H9 (cell line): ENCODE measurements at regions not wholly inside any gene's neighbourhood (a gene's known extent, or its start where the extent isn't known, plus 50 kb on each side); places are given as distances from the start of the nearest gene placed in this dataset.

ENCODE experiments used
- DNase-seq: peaks from one replicate; pipeline ENCODE4 v3.0.0-alpha.2; 2017
- H2AFZ ChIP-seq: one replicate; pipeline ENCODE4 v1.6.1; 2013; ENCODE audit warnings: mild to moderate bottlenecking, low read length, control low read depth, moderate library complexity
- H2AK5ac ChIP-seq: 2 replicates; pipeline ENCODE4 v1.6.1; 2013; ENCODE audit warnings: low read length, control low read depth, mixed read lengths; ENCODE audit not compliant: insufficient read length
- H2BK120ac ChIP-seq: one replicate; pipeline ENCODE4 v1.6.1; 2013; ENCODE audit warnings: low read depth, mild to moderate bottlenecking, low read length, control low read depth, inconsistent platforms; ENCODE audit not compliant: poor library complexity, severe bottlenecking
- H2BK12ac ChIP-seq: 2 replicates; pipeline ENCODE4 v1.6.1; 2013; ENCODE audit warnings: low read length, control low read depth, mixed read lengths, low read depth; ENCODE audit not compliant: insufficient read length
- H2BK15ac ChIP-seq: 2 replicates; pipeline ENCODE4 v1.6.1; 2013; ENCODE audit warnings: low read depth, low read length, control low read depth
- H2BK20ac ChIP-seq: one replicate; pipeline ENCODE4 v1.6.1; 2013; ENCODE audit warnings: low read depth, mild to moderate bottlenecking, low read length, control low read depth, inconsistent platforms; ENCODE audit not compliant: poor library complexity, severe bottlenecking
- H2BK5ac ChIP-seq: 2 replicates; pipeline ENCODE4 v1.6.1; 2013; ENCODE audit warnings: low read length, control low read depth, mixed read lengths; ENCODE audit not compliant: insufficient read length
- H3K14ac ChIP-seq: 2 replicates; pipeline ENCODE4 v1.6.1; 2013; ENCODE audit warnings: low read length, control low read depth; ENCODE audit not compliant: insufficient read depth
- H3K18ac ChIP-seq: 2 replicates; pipeline ENCODE4 v1.6.1; 2013; ENCODE audit warnings: low read depth, mild to moderate bottlenecking, mixed read lengths, low read length, control low read depth; ENCODE audit not compliant: insufficient read length
- H3K23ac ChIP-seq: 2 replicates; pipeline ENCODE4 v1.6.1; 2013; ENCODE audit warnings: low read length, control low read depth, mixed read lengths, low read depth; ENCODE audit not compliant: insufficient read length
- H3K23me2 ChIP-seq: 2 replicates; pipeline ENCODE4 v1.6.1; 2013; ENCODE audit warnings: low read depth, mild to moderate bottlenecking, mixed read lengths, low read length, control low read depth; ENCODE audit not compliant: insufficient read length, poor library complexity, severe bottlenecking
- H3K27ac ChIP-seq: 2 replicates; pipeline ENCODE4 v1.5.1; 2013; ENCODE audit warnings: low read length, control low read depth, mixed read lengths, low read depth; ENCODE audit not compliant: insufficient read length
- H3K27me3 ChIP-seq: 2 replicates; pipeline ENCODE4 v1.6.1; 2013; ENCODE audit warnings: low read length, control low read depth, inconsistent platforms; ENCODE audit not compliant: insufficient read depth
- H3K4ac ChIP-seq: 2 replicates; pipeline ENCODE4 v1.6.1; 2013; ENCODE audit warnings: low read depth, mild to moderate bottlenecking, control low read depth, inconsistent platforms, low read length, moderate library complexity
- H3K4me1 ChIP-seq: 2 replicates; pipeline ENCODE4 v1.6.1; 2013; ENCODE audit warnings: low read length, control low read depth, inconsistent platforms; ENCODE audit not compliant: insufficient read depth
- H3K4me2 ChIP-seq: 2 replicates; pipeline ENCODE4 v1.6.1; 2013; ENCODE audit warnings: low read length, control low read depth, mixed read lengths; ENCODE audit not compliant: insufficient read length, insufficient read depth
- H3K56ac ChIP-seq: 2 replicates; pipeline ENCODE4 v1.6.1; 2013; ENCODE audit warnings: low read depth, mild to moderate bottlenecking, mixed read lengths, low read length, control low read depth; ENCODE audit not compliant: insufficient read length
- H3K79me1 ChIP-seq: 2 replicates; pipeline ENCODE4 v1.6.1; 2013; ENCODE audit warnings: low read depth, mild to moderate bottlenecking, moderate library complexity, low read length, control low read depth, inconsistent platforms; ENCODE audit not compliant: insufficient read depth, poor library complexity, severe bottlenecking
- H3K79me2 ChIP-seq: 2 replicates; pipeline ENCODE4 v1.6.1; 2013; ENCODE audit warnings: low read length, control low read depth, inconsistent platforms; ENCODE audit not compliant: insufficient read depth
- H3K9ac ChIP-seq: 2 replicates; pipeline ENCODE4 v1.6.1; 2013; ENCODE audit warnings: low read length, control low read depth, mixed read lengths; ENCODE audit not compliant: insufficient read length; ENCODE audit errors: extremely low read depth
- H3K9me3 ChIP-seq: one replicate; pipeline ENCODE4 v1.6.1; 2013; ENCODE audit warnings: low read depth, low read length, inconsistent platforms; ENCODE audit not compliant: control insufficient read depth
- H3T11ph ChIP-seq: one replicate; pipeline ENCODE4 v1.6.1; 2013; ENCODE audit warnings: mild to moderate bottlenecking, low read length, control low read depth, inconsistent platforms
- H4K20me1 ChIP-seq: one replicate; pipeline ENCODE4 v1.6.1; 2013; ENCODE audit not compliant: control insufficient read depth, insufficient read length, insufficient read depth
- H4K5ac ChIP-seq: 2 replicates; pipeline ENCODE4 v1.6.1; 2013; ENCODE audit warnings: low read depth, mild to moderate bottlenecking, mixed read lengths, low read length, control low read depth; ENCODE audit not compliant: insufficient read length
- H4K8ac ChIP-seq: replicated peaks from 2 replicates; pipeline ENCODE4 v1.6.1; 2013; ENCODE audit warnings: low read length, control low read depth, mixed read lengths, low read depth; ENCODE audit not compliant: insufficient read length
- H4K91ac ChIP-seq: 2 replicates; pipeline ENCODE4 v1.6.1; 2013; ENCODE audit warnings: low read depth, mild to moderate bottlenecking, moderate library complexity, mixed read lengths, low read length, control low read depth; ENCODE audit not compliant: insufficient read length
- H3K27ac Mint-ChIP-seq, 3 experiments: 2 replicates in 2 of 3; 3 replicates in 1 of 3; pipeline ENCODE4 v1.8.0; 2020 to 2021; ENCODE audit warnings: mixed read lengths in 3 of 3, mild to moderate bottlenecking in 1 of 3, moderate library complexity in 1 of 3
- H3K27me3 Mint-ChIP-seq: 2 replicates; pipeline ENCODE4 v1.8.0; 2021; ENCODE audit warnings: low read depth, mild to moderate bottlenecking, moderate library complexity, mixed read lengths
- H3K36me3 Mint-ChIP-seq, 3 experiments: 2 replicates in 2 of 3; 3 replicates in 1 of 3; pipeline ENCODE4 v1.8.0; 2020 to 2021; ENCODE audit warnings: low read depth in 3 of 3, mixed read lengths in 3 of 3; ENCODE audit not compliant: insufficient read depth in 1 of 3
- H3K4me1 Mint-ChIP-seq, 2 experiments: 2 replicates each; pipeline ENCODE4 v1.8.0; 2020; ENCODE audit warnings: mixed read lengths in 2 of 2
- H3K4me3 Mint-ChIP-seq, 2 experiments: 2 replicates in 1 of 2; 3 replicates in 1 of 2; pipeline ENCODE4 v1.8.0; 2020 to 2021; ENCODE audit warnings: mild to moderate bottlenecking in 2 of 2, mixed read lengths in 2 of 2, moderate library complexity in 1 of 2
- H3K9me3 Mint-ChIP-seq, 2 experiments: 2 replicates in 1 of 2; 3 replicates in 1 of 2; pipeline ENCODE4 v1.8.0; 2020; ENCODE audit warnings: mild to moderate bottlenecking in 2 of 2, mixed read lengths in 2 of 2, moderate library complexity in 1 of 2
- WGBS: extraction: QIAGEN DNeasy Blood & Tissue Kit; methylation state at CpG from one replicate; pipeline ENCODE4 v1.1.7; 2013; ENCODE audit warnings: missing lambda C conversion rate, low lambda C conversion rate, mixed read lengths; ENCODE audit not compliant: insufficient read length; ENCODE audit errors: extremely low coverage; 5-methylcytosine and 5-hydroxymethylcytosine counted together
- TF ChIP-seq, protein P1 (sequence below): fragments of 200-600 bp; sonication (generic); conservative IDR thresholded peaks from 3 replicates; pipeline ENCODE4 v1.8.0; 2021; ENCODE audit warnings: antibody characterized with exemption, mild to moderate bottlenecking

- Histone ChIP-seq H2BK120ac (no peak overlapping the region), H3K9ac (no peak overlapping the region), H2BK20ac (no peak overlapping the region), H2AFZ (no peak overlapping the region), H2BK15ac (no peak overlapping the region), H2AK5ac (no peak overlapping the region), H4K8ac (no peak overlapping the region), H3T11ph (no peak overlapping the region), H2BK12ac (no peak overlapping the region), H3K4me2 (no peak overlapping the region), H3K4me1 (no peaks in the 10 kb centered on the region), H3K14ac (no peak overlapping the region), H3K56ac (no peak overlapping the region), H3K9me3 (no peaks in the 10 kb centered on the region), H4K91ac (no peak overlapping the region), H3K27ac (no peak overlapping the region), H2BK5ac (no peak overlapping the region), H3K23me2 (no peaks in the 10 kb centered on the region), H4K5ac (no peak overlapping the region), H4K20me1 (no peaks in the 10 kb centered on the region), H3K18ac (no peak overlapping the region), H3K79me2 (no peaks in the 10 kb centered on the region), H3K4ac (no peak overlapping the region), H3K27me3 (no peaks in the 10 kb centered on the region), H3K79me1 (no peaks in the 10 kb centered on the region), H3K23ac (no peak overlapping the region)
- no peaks in the 10 kb centered on the region for H3K9me3 Mint-ChIP-seq
- no peak overlapping the region for H3K27ac Mint-ChIP-seq
- TF ChIP-seq, protein P1, sequence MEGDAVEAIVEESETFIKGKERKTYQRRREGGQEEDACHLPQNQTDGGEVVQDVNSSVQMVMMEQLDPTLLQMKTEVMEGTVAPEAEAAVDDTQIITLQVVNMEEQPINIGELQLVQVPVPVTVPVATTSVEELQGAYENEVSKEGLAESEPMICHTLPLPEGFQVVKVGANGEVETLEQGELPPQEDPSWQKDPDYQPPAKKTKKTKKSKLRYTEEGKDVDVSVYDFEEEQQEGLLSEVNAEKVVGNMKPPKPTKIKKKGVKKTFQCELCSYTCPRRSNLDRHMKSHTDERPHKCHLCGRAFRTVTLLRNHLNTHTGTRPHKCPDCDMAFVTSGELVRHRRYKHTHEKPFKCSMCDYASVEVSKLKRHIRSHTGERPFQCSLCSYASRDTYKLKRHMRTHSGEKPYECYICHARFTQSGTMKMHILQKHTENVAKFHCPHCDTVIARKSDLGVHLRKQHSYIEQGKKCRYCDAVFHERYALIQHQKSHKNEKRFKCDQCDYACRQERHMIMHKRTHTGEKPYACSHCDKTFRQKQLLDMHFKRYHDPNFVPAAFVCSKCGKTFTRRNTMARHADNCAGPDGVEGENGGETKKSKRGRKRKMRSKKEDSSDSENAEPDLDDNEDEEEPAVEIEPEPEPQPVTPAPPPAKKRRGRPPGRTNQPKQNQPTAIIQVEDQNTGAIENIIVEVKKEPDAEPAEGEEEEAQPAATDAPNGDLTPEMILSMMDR: no peak
- no CpG with 5 or more reads among the region's 2 CpGs for WGBS
- H3K4me3 Mint-ChIP-seq: no peak overlapping the region
- H3K36me3 Mint-ChIP-seq: no peaks in the 10 kb centered on the region
- H3K4me1 Mint-ChIP-seq: peaks cover under 1% of the 10 kb centered on the region in 2 experiments; a peak in 2 of 4 replicates
- DNase-seq: no peak
- no peaks in the 10 kb centered on the region for H3K27me3 Mint-ChIP-seq
Measured at GRCh38 chr7:82672078-82672477, 228.5 kb upstream of the CACNA2D1 start.
